ENCODE measurements at regions not wholly inside any gene's neighbourhood (a gene's known extent, or its start where the extent isn't known, plus 50 kb on each side); places are given as distances from the start of the nearest gene placed in this dataset.

GRCh38 chr9:75775966-75776691 lies 114.3 kb upstream of the PCSK5 start:
- no peak for TF ChIP-seq CTCF (CRISPR knock-in tag; IDR thresholded peaks at IDR 0.05)
- TF ChIP-seq ZNF598 (CRISPR knock-in tag; IDR thresholded peaks at IDR 0.05; ENCODE audit: borderline replicate concordance) = no peak
- TF ChIP-seq NFE2L1 (CRISPR knock-in tag; IDR thresholded peaks at IDR 0.05; ENCODE audit: borderline replicate concordance) = no peak
- no peak for TF ChIP-seq ZFP36 (IDR thresholded peaks at IDR 0.05; ENCODE audit: borderline replicate concordance, low read depth, low read length, partially characterized antibody)
- TF ChIP-seq IKZF1 (IDR thresholded peaks at IDR 0.05) = no peak
- no peak for TF ChIP-seq KMT2A (CRISPR knock-in tag; IDR thresholded peaks at IDR 0.05)
- no peak for TF ChIP-seq SPEN (CRISPR knock-in tag; IDR thresholded peaks at IDR 0.05; ENCODE audit: low read depth)
- no peak for TF ChIP-seq ZNF326 (CRISPR knock-in tag; IDR thresholded peaks at IDR 0.05; ENCODE audit: borderline replicate concordance)
